DND-41 (cell line): ENCODE measurements at regions not wholly inside any gene's neighbourhood (a gene's known extent, or its start where the extent isn't known, plus 50 kb on each side); places are given as distances from the start of the nearest gene placed in this dataset.
A peak's percentile ranks its signal among the peaks of the same experiment; 100 is the strongest.
"Not testable (repeated sequence)": the region's sequence is repeated elsewhere in the genome, so short reads cannot be mapped to it uniquely, and the experiment has no call there.

Experiments
- ATAC-seq: fragments of 200-7000 bp; cut with Tn5 transposase; 3 replicates; pipeline ENCODE4 v1.9.1; 2021; ENCODE audit warnings: low read depth; ENCODE audit not compliant: insufficient read depth
- DNase-seq: peaks from one replicate; pipeline ENCODE4 v3.0.0-alpha.2; 2020
- H2AFZ ChIP-seq: 2 replicates; pipeline ENCODE4 v1.6.0; 2012; ENCODE audit warnings: low read depth, low read length
- H3K27ac ChIP-seq: 2 replicates; pipeline ENCODE4 v1.5.1; 2012; ENCODE audit warnings: low read length, inconsistent platforms
- H3K27me3 ChIP-seq: fragments of 200-600 bp; sonication (generic); 2 replicates; pipeline ENCODE4 v1.6.0; 2012; ENCODE audit warnings: low read length, mild to moderate bottlenecking, inconsistent platforms; ENCODE audit not compliant: insufficient read depth, poor library complexity
- H3K36me3 ChIP-seq: 2 replicates; pipeline ENCODE4 v1.5.1; 2012; ENCODE audit warnings: low read length, inconsistent platforms; ENCODE audit not compliant: insufficient read depth
- H3K4me1 ChIP-seq: 2 replicates; pipeline ENCODE4 v1.5.1; 2012; ENCODE audit warnings: mild to moderate bottlenecking, low read length; ENCODE audit not compliant: insufficient read depth
- H3K4me2 ChIP-seq: 2 replicates; pipeline ENCODE4 v1.6.0; 2012; ENCODE audit warnings: mild to moderate bottlenecking, moderate library complexity, low read length, inconsistent platforms; ENCODE audit not compliant: insufficient read depth
- H3K4me3 ChIP-seq, 2 experiments: fragments of 200-600 bp in 1 of 2; shearing (Covaris generic) in 1 of 2; 2 replicates each; pipeline ENCODE4 v1.5.1; 2012 to 2016; ENCODE audit warnings: inconsistent platforms in 2 of 2, low read length in 2 of 2, mild to moderate bottlenecking in 2 of 2, low read depth in 1 of 2, moderate library complexity in 1 of 2
- H3K79me2 ChIP-seq: 2 replicates; pipeline ENCODE4 v1.6.0; 2012; ENCODE audit warnings: low read length, inconsistent platforms; ENCODE audit not compliant: insufficient read depth
- H3K9ac ChIP-seq: 2 replicates; pipeline ENCODE4 v1.6.0; 2012; ENCODE audit warnings: low read depth, mild to moderate bottlenecking, inconsistent platforms, low read length, moderate library complexity
- H3K9me3 ChIP-seq: 2 replicates; pipeline ENCODE4 v1.5.1; 2012; ENCODE audit warnings: low read length, moderate library complexity, mild to moderate bottlenecking, inconsistent platforms; ENCODE audit not compliant: insufficient read depth, severe bottlenecking
- H4K20me1 ChIP-seq: 2 replicates; pipeline ENCODE4 v1.6.0; 2012; ENCODE audit warnings: low read length; ENCODE audit not compliant: insufficient read depth
- EZH2 ChIP-seq: IDR thresholded peaks from 3 replicates; pipeline ENCODE4 v1.6.1; 2012; ENCODE audit warnings: borderline replicate concordance, low read depth, mild to moderate bottlenecking, moderate library complexity, low read length, inconsistent platforms; ENCODE audit not compliant: severe bottlenecking
- TF ChIP-seq, protein P1 (sequence below): IDR thresholded peaks from 2 replicates; pipeline ENCODE4 v1.5.1; 2012; ENCODE audit warnings: borderline replicate concordance, low read length, moderate library complexity, mild to moderate bottlenecking; ENCODE audit not compliant: poor library complexity, severe bottlenecking; ENCODE audit errors: extremely low read depth

DNA sequence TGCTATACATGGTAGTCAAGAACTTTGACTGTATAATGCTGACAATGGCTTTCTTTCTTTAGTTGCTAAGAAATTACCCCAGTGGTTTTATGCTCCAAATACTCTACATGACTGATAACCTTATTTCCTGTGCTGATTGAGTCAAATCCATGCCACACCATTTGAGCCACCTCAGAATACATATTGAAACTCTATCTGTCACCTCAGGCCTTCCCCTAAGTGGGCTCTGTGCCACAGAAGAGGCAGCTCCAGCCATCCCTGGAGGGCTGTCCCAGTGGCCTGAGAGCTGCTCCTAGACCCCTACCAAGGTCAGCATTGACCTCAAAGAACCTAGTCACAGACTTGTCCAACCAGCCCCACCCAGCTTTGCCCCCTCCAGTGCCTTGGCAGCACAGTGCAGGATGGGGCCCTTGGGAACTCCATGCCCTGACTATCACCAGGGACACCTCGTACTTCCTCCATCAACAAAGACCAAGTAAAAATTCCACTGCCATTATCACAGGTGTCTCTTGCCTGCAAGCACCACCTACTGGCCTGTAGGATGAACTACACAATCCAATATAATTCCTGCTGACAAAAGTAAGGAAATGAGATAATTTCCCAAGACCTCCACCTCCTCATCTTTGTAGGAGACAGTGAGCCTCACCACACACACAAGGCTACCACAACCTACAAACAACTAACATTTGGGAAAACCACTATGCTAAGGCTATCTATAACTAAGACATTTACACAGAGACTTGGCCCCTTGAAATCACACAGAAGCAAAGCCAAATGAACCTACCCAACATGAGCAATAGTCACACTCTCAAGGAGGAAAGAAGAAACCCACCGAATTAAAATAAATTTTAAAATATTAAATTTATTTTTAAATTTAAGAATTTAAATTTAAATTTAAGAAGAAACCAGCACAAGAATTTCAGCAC lies 239.9 kb downstream of the NKX6-1 start:
- no peak for ATAC-seq
- no peaks in the 10 kb centered on the region for H3K79me2 ChIP-seq
- no peaks in the 10 kb centered on the region for H3K4me1 ChIP-seq
- H2AFZ ChIP-seq, result no peak overlapping the region
- no peak overlapping the region for H3K27ac ChIP-seq
- no peak overlapping the region for H3K9ac ChIP-seq
- no peak overlapping the region for H3K4me2 ChIP-seq
- no peak for DNase-seq
- no peaks in the 10 kb centered on the region for H3K27me3 ChIP-seq
- TF ChIP-seq, protein P1, sequence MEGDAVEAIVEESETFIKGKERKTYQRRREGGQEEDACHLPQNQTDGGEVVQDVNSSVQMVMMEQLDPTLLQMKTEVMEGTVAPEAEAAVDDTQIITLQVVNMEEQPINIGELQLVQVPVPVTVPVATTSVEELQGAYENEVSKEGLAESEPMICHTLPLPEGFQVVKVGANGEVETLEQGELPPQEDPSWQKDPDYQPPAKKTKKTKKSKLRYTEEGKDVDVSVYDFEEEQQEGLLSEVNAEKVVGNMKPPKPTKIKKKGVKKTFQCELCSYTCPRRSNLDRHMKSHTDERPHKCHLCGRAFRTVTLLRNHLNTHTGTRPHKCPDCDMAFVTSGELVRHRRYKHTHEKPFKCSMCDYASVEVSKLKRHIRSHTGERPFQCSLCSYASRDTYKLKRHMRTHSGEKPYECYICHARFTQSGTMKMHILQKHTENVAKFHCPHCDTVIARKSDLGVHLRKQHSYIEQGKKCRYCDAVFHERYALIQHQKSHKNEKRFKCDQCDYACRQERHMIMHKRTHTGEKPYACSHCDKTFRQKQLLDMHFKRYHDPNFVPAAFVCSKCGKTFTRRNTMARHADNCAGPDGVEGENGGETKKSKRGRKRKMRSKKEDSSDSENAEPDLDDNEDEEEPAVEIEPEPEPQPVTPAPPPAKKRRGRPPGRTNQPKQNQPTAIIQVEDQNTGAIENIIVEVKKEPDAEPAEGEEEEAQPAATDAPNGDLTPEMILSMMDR, result peak; percentile 63
- TF ChIP-seq EZH2, result no peak
- peaks cover 6% of the 10 kb centered on the region for H3K9me3 ChIP-seq
- no peaks in the 10 kb centered on the region for H4K20me1 ChIP-seq
- no peaks in the 10 kb centered on the region for H3K36me3 ChIP-seq
- H3K4me3 ChIP-seq, result no peak overlapping the region

DNA sequence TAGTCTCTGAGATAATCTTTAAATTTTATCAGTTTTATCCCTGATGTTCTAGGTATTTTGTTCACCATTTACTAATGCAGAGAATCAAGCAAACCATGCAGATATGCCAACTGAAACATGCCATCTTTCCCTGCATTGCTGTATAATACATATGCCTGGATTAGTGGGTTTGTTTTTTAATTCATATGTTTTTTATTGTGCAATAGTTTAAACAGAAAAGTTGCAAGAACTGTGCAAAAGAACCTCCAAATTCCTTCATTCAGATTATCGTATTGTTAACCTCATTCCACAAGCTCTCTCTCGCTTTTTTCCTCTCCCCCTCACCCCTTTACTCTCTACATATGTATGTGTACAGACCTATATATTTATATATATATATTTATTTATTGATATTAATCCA lies 244.6 kb downstream of the NKX6-1 start:
- Histone ChIP-seq H3K9ac (no peak overlapping the region), H4K20me1 (no peaks in the 10 kb centered on the region), H3K27ac (no peak overlapping the region), H3K9me3 (peaks cover 6% of the 10 kb centered on the region), H3K27me3 (no peaks in the 10 kb centered on the region), H3K4me2 (no peak overlapping the region), H2AFZ (no peak overlapping the region), H3K4me1 (no peaks in the 10 kb centered on the region), H3K4me3 (no peak overlapping the region), H3K79me2 (no peaks in the 10 kb centered on the region), H3K36me3 (no peaks in the 10 kb centered on the region)
- TF ChIP-seq, protein P1, result no peak
- TF ChIP-seq EZH2, result no peak
- ATAC-seq (no peak), DNase-seq (no peak)

DNA sequence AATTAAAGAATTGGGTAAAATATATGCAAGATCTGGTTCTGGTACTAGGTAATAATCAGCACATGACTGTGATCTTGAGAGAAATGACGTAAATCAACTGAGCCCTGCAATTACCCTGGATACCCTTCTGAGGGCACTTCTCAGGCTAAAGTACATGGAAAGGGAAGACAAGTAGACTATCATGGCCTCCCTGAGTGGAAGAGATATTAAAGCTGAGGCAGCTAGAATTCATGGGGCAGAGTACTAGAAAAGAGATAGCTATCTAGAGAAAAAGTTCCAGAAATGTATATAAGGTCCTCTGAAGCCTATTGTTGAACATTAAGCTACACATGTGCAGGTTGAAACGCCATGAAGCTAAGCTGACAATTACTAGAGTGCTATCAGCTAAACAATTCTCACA lies 249.6 kb downstream of the NKX6-1 start:
- H3K9ac ChIP-seq, result no peak overlapping the region
- H3K27ac ChIP-seq, result no peak overlapping the region
- no peak for TF ChIP-seq EZH2
- TF ChIP-seq, protein P1, result no peak
- no peaks in the 10 kb centered on the region for H3K27me3 ChIP-seq
- H2AFZ ChIP-seq, result no peak overlapping the region
- no peak overlapping the region for H3K4me3 ChIP-seq
- H3K4me2 ChIP-seq, result no peak overlapping the region
- H4K20me1 ChIP-seq, result no peaks in the 10 kb centered on the region
- H3K9me3 ChIP-seq, result no peaks in the 10 kb centered on the region
- DNase-seq, result no peak
- no peaks in the 10 kb centered on the region for H3K79me2 ChIP-seq
- ATAC-seq, result no peak
- no peaks in the 10 kb centered on the region for H3K36me3 ChIP-seq
- no peaks in the 10 kb centered on the region for H3K4me1 ChIP-seq

DNA sequence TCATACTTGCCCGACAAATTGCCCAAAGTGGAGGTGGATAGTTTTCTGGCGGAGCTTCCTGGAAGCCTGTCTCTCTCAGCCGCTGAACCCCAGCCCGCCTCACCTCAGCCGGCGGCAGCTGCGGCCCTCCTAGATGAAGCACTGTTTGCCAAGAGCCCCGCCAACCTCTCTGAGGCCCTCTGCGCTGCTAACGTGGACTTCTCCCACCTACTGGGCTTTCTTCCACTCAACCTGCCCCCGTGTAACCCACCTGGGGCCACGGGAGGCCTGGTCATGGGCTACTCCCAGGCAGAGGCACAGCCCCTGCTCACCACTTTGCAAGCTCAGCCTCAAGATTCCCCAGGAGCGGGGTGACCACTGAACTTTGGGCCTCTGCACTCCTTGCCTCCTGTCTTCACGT lies 254.1 kb downstream of the NKX6-1 start:
- not testable (repeated sequence) for H3K4me1 ChIP-seq, H2AFZ ChIP-seq, DNase-seq, H3K9me3 ChIP-seq, H3K27me3 ChIP-seq, H3K9ac ChIP-seq, H4K20me1 ChIP-seq, H3K36me3 ChIP-seq, H3K4me3 ChIP-seq, ATAC-seq, H3K4me2 ChIP-seq, H3K79me2 ChIP-seq, H3K27ac ChIP-seq

DNA sequence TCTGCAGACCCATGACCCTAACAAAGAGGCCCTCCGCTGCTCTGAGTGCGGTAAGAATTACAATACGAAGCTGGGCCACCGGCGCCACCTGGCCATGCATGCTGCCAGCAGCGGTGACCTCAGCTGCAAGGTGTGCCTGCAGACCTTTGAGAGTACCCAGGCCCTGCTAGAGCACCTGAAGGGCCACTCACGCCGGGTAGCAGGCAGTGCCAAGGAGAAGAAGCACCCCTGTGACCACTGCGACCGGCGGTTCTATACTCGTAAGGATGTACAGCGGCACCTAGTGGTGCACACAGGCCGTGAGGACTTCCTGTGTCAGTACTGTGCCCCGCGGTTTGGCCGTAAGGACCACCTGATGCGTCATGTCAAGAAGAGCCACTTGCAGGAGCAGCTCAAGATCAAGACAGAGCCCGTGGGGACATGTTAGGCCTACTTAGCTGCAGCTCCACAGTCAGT lies 254.7 kb downstream of the NKX6-1 start:
- not testable (repeated sequence) for H3K4me1 ChIP-seq, H3K9ac ChIP-seq, H3K79me2 ChIP-seq, DNase-seq, H3K27me3 ChIP-seq, H3K4me2 ChIP-seq, ATAC-seq, H3K4me3 ChIP-seq, H2AFZ ChIP-seq, H3K36me3 ChIP-seq, H3K9me3 ChIP-seq, H4K20me1 ChIP-seq, H3K27ac ChIP-seq
